ENCODE measurements at regions not wholly inside any gene's neighbourhood (a gene's known extent, or its start where the extent isn't known, plus 50 kb on each side); places are given as distances from the start of the nearest gene placed in this dataset.

- TF ChIP-seq CTCF (conservative IDR thresholded peaks at IDR 0.05) (no peak), ZFX (IDR thresholded peaks at IDR 0.05) (no peak)
These were observed 151.0 kb downstream of the FAM43A start for GRCh38 chr3:194836661-194837060.

Data from C4-2B (cell line).